Endothelial cell of umbilical vein (primary cell): ENCODE measurements at regions not wholly inside any gene's neighbourhood (a gene's known extent, or its start where the extent isn't known, plus 50 kb on each side); places are given as distances from the start of the nearest gene placed in this dataset.

ENCODE experiments used
- BruUV-seq: library from RNA; stranded (reverse); fragments of 400-500 nt; replicated peaks from 2 replicates; lab custom pipeline; 2021; lab: Mats Ljungman, UMichigan
- CTCF ChIA-PET: fragments of 300-600, 350-600 bp; sonication (Branson Sonifier 250); formaldehyde crosslinking; loops from one replicate; lab custom pipeline; 2021; ENCODE audit warnings: antibody characterized with exemption, inconsistent platforms; lab: Charles Lee
- POLR2A ChIA-PET: fragments of 300-600, 350-600 bp; sonication (Branson Sonifier 250); formaldehyde crosslinking; loops from one replicate; lab custom pipeline; 2021; ENCODE audit warnings: antibody characterized with exemption, inconsistent platforms; lab: Charles Lee
- DNase-seq: peaks from one replicate; pipeline ENCODE4 v3.0.0-alpha.2; 2011; ENCODE audit warnings: low read depth, low spot score
- FAIRE-seq: peaks from 2 replicates; lab custom pipeline; 2011; peaks lifted over from hg19 to GRCh38; lab: Jason Lieb, UNC
- H2AFZ ChIP-seq: 2 replicates; pipeline ENCODE4 v1.6.0; 2012; ENCODE audit warnings: low read depth, low read length, control low read depth, inconsistent platforms
- H3K27ac ChIP-seq: 2 replicates; pipeline ENCODE4 v1.5.1; 2011; ENCODE audit warnings: low read depth, mild to moderate bottlenecking, control low read depth, low read length, moderate library complexity; ENCODE audit not compliant: insufficient read depth
- H3K27me3 ChIP-seq, 2 experiments: 2 replicates each; pipeline versions ENCODE4 v1.6.0 to v1.6.1; 2011; ENCODE audit warnings: low read length in 2 of 2, mixed read lengths in 1 of 2; ENCODE audit not compliant: control insufficient read depth in 2 of 2, insufficient read depth in 2 of 2
- H3K36me3 ChIP-seq, 2 experiments: 2 replicates in 1 of 2; 3 replicates in 1 of 2; pipeline ENCODE4 v1.5.1; 2011; ENCODE audit warnings: low read length in 2 of 2, mild to moderate bottlenecking in 1 of 2, moderate library complexity in 1 of 2; ENCODE audit not compliant: control insufficient read depth in 2 of 2, insufficient read depth in 2 of 2; ENCODE audit errors: extremely low read depth in 1 of 2
- H3K4me1 ChIP-seq: 3 replicates; pipeline ENCODE4 v1.5.1; 2011; ENCODE audit warnings: mild to moderate bottlenecking, low read length; ENCODE audit not compliant: control insufficient read depth, insufficient read depth; ENCODE audit errors: extremely low read depth
- H3K4me2 ChIP-seq: 2 replicates; pipeline ENCODE4 v1.6.1; 2011; ENCODE audit warnings: low read length, control low read depth, mixed read lengths; ENCODE audit not compliant: insufficient read depth
- H3K4me3 ChIP-seq, 3 experiments: fragments of 200-600 bp in 1 of 3; sonication (generic), shearing (Covaris generic) in 1 of 3; replicated peaks in 1 of 3; 2 replicates each; pipeline ENCODE4 v1.5.1; 2011 to 2016; ENCODE audit warnings: control low read depth in 3 of 3, low read length in 3 of 3, mild to moderate bottlenecking in 2 of 3, inconsistent platforms in 1 of 3, low read depth in 1 of 3, moderate library complexity in 1 of 3; ENCODE audit not compliant: insufficient read depth in 1 of 3
- H3K79me2 ChIP-seq: 2 replicates; pipeline ENCODE4 v1.6.0; 2012; ENCODE audit warnings: low read length, inconsistent platforms; ENCODE audit not compliant: control insufficient read depth, insufficient read depth
- H3K9ac ChIP-seq: replicated peaks from 2 replicates; pipeline ENCODE3; 2011; ENCODE audit warnings: low read length, control low read depth; ENCODE audit not compliant: insufficient read depth; ENCODE audit errors: extremely low read depth
- H3K9me1 ChIP-seq: replicated peaks from 3 replicates; pipeline ENCODE4 v1.6.0; 2011; ENCODE audit warnings: mild to moderate bottlenecking, low read length; ENCODE audit not compliant: control insufficient read depth, insufficient read depth; ENCODE audit errors: extremely low read depth
- H3K9me3 ChIP-seq: replicated peaks from 2 replicates; pipeline ENCODE4 v1.5.1; 2012; ENCODE audit warnings: low read length, inconsistent platforms; ENCODE audit not compliant: control insufficient read depth, insufficient read depth
- H4K20me1 ChIP-seq: replicated peaks from 2 replicates; pipeline ENCODE3; 2011; ENCODE audit warnings: mild to moderate bottlenecking, low read length; ENCODE audit not compliant: control insufficient read depth, insufficient read depth; ENCODE audit errors: extremely low read depth
- EZH2 ChIP-seq: IDR thresholded peaks from 2 replicates; pipeline ENCODE4 v1.6.1; 2012; ENCODE audit warnings: borderline replicate concordance, low read depth, mild to moderate bottlenecking, moderate library complexity, low read length, inconsistent platforms; ENCODE audit not compliant: severe bottlenecking
- FOS ChIP-seq: IDR thresholded peaks from 2 replicates; pipeline ENCODE4 v1.6.1; 2011; ENCODE audit warnings: mild to moderate bottlenecking, low read length, moderate library complexity, borderline replicate concordance; ENCODE audit not compliant: insufficient read depth
- GATA2 ChIP-seq: IDR thresholded peaks from 2 replicates; pipeline ENCODE4 v1.7.0; 2011; ENCODE audit warnings: low read depth, mild to moderate bottlenecking, moderate library complexity, mixed read lengths, low read length; ENCODE audit not compliant: insufficient read length, insufficient read depth
- JUN ChIP-seq: IDR thresholded peaks from 2 replicates; pipeline ENCODE4 v1.6.1; 2011; ENCODE audit warnings: borderline replicate concordance, low read depth; ENCODE audit not compliant: insufficient read length, insufficient read depth
- MYC ChIP-seq: IDR thresholded peaks from one replicate; pipeline ENCODE4 v1.6.1; 2011; ENCODE audit warnings: mild to moderate bottlenecking, low read depth, low read length
- POLR2A ChIP-seq: IDR thresholded peaks from 2 replicates; pipeline ENCODE4 v1.6.1; 2012; ENCODE audit warnings: low read depth, mild to moderate bottlenecking, control low read depth, low read length
- POLR2AphosphoS5 ChIP-seq: IDR thresholded peaks from 2 replicates; pipeline ENCODE4 v1.6.1; 2012; ENCODE audit warnings: low read depth, mild to moderate bottlenecking, control low read depth, low read length, moderate library complexity; ENCODE audit not compliant: insufficient read depth
- dilution Hi-C: fragments of 300-500 bp; cut with MboI; formaldehyde crosslinking; loops from one replicate; pipeline ENCODE4 v1.15.0; 2019; ENCODE audit warnings: low sequenced_read_pairs; ENCODE audit not compliant: extremely low pct_ligation_motif_present
- intact Hi-C: fragments of 100-400 bp; cut with micrococcal nuclease; formaldehyde crosslinking; loops from one replicate; pipeline ENCODE4 v1.10.0; 2022
- TF ChIP-seq, protein P1 (sequence below): IDR thresholded peaks from 2 replicates; pipeline ENCODE4 v1.6.1; 2011; ENCODE audit not compliant: insufficient read depth, insufficient read length
- TF ChIP-seq, protein P2 (sequence below), 2 donors: IDR thresholded peaks; 1 replicate in 1 of 2; 2 replicates in 1 of 2; pipeline ENCODE4 v1.5.1; 2011; ENCODE audit warnings: low read length in 2 of 2, mild to moderate bottlenecking in 2 of 2, moderate library complexity in 2 of 2, control low read depth in 1 of 2, inconsistent platforms in 1 of 2, low read depth in 1 of 2; ENCODE audit not compliant: insufficient read depth in 1 of 2; ENCODE audit errors: extremely low read depth in 1 of 2

DNA sequence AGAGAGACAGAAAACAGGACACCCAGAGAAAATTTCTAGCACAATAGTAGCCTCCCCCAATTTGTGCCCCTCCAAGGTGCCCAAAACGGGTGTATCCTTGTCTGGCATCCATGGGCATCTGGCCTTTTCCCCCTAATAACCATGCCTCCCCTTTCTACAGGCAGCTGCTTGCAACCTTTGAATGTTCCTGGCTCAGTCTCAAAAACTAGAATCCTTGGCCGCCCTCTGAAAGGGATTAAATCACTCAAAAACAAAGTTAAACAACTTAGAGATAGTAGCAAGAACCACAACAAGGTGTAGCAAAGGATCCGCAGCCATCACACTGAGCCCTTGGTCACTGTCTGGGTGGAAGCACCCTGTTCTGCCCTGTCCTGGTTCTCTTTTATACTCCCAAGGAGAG lies 105.6 kb downstream of the MN1 start:
- no peak for DNase-seq
- Histone ChIP-seq H3K9ac (no peak overlapping the region), H2AFZ (no peak overlapping the region), H3K4me3 (no peak overlapping the region), H3K27ac (no peak overlapping the region), H3K9me1 (no peaks in the 10 kb centered on the region), H4K20me1 (no peaks in the 10 kb centered on the region), H3K9me3 (no peaks in the 10 kb centered on the region), H3K36me3 (no peaks in the 10 kb centered on the region), H3K27me3 (peaks cover 0 to 2% of the 10 kb centered on the region in 2 experiments), H3K79me2 (no peaks in the 10 kb centered on the region), H3K4me2 (no peak overlapping the region), H3K4me1 (no peaks in the 10 kb centered on the region)
- intact Hi-C loops: no loop called here
- BruUV-seq: no TSS peak
- POLR2A ChIA-PET: no interaction called here
- TF ChIP-seq, protein P1, sequence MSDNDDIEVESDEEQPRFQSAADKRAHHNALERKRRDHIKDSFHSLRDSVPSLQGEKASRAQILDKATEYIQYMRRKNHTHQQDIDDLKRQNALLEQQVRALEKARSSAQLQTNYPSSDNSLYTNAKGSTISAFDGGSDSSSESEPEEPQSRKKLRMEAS: no peak
- TF ChIP-seq POLR2AphosphoS5: no peak
- TF ChIP-seq POLR2A: no peak
- no peak for TF ChIP-seq FOS
- TF ChIP-seq MYC: no peak
- no peak for TF ChIP-seq GATA2
- TF ChIP-seq EZH2: no peak
- no peak for TF ChIP-seq JUN
- TF ChIP-seq, protein P2, sequence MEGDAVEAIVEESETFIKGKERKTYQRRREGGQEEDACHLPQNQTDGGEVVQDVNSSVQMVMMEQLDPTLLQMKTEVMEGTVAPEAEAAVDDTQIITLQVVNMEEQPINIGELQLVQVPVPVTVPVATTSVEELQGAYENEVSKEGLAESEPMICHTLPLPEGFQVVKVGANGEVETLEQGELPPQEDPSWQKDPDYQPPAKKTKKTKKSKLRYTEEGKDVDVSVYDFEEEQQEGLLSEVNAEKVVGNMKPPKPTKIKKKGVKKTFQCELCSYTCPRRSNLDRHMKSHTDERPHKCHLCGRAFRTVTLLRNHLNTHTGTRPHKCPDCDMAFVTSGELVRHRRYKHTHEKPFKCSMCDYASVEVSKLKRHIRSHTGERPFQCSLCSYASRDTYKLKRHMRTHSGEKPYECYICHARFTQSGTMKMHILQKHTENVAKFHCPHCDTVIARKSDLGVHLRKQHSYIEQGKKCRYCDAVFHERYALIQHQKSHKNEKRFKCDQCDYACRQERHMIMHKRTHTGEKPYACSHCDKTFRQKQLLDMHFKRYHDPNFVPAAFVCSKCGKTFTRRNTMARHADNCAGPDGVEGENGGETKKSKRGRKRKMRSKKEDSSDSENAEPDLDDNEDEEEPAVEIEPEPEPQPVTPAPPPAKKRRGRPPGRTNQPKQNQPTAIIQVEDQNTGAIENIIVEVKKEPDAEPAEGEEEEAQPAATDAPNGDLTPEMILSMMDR (IDR thresholded peaks at IDR 0.05; ENCODE audit: extremely low read depth in 1 of 2, insufficient read depth in 1 of 2, low read depth in 1 of 2, low read length in 2 of 2): no peak
- no peak for FAIRE-seq
- CTCF ChIA-PET: no interaction called here
- dilution Hi-C loops: no loop called here
